Fibroblast of lung (primary cell): ENCODE measurements at regions not wholly inside any gene's neighbourhood (a gene's known extent, or its start where the extent isn't known, plus 50 kb on each side); places are given as distances from the start of the nearest gene placed in this dataset.

Experiments
- CTCF ChIP-seq, 2 donors: IDR thresholded peaks in 1 of 2; conservative IDR thresholded peaks in 1 of 2; 1 replicate in 1 of 2; 2 replicates in 1 of 2; pipeline ENCODE4 v1.5.1; 2011 to 2012; ENCODE audit warnings: low read length in 2 of 2, control low read depth in 1 of 2, inconsistent platforms in 1 of 2, low read depth in 1 of 2, mild to moderate bottlenecking in 1 of 2
- EZH2 ChIP-seq: IDR thresholded peaks from 2 replicates; pipeline ENCODE4 v1.5.1; 2012; ENCODE audit warnings: low read length, control low read depth, mild to moderate bottlenecking; ENCODE audit errors: missing control alignments

GRCh38 chrX:34559325-34559724 is 97.8 kb downstream of the TMEM47 start:
- TF ChIP-seq CTCF (conservative IDR thresholded peaks at IDR 0.05 in 1 of 2, IDR thresholded peaks at IDR 0.05 in 1 of 2; ENCODE audit: low read depth in 1 of 2, low read length in 2 of 2): no peak
- TF ChIP-seq EZH2: no peak
